ENCODE measurements at regions not wholly inside any gene's neighbourhood (a gene's known extent, or its start where the extent isn't known, plus 50 kb on each side); places are given as distances from the start of the nearest gene placed in this dataset.

GRCh38 chr6:144574796-144575195 lies 289.7 kb downstream of the UTRN start:
- Histone ChIP-seq H3K9ac (ENCODE audit: low read length) (no peak overlapping the region), H3K4me3 (ENCODE audit: low read depth in 1 of 2, low read length in 2 of 2) (no peak overlapping the region), H3K27me3 (ENCODE audit: control insufficient read depth in 1 of 2, insufficient read depth in 2 of 2, low read length in 2 of 2) (no peaks in the 10 kb centered on the region), H3K9me3 (ENCODE audit: low read length) (no peaks in the 10 kb centered on the region), H3K4me1 (ENCODE audit: insufficient read depth, low read length) (no peaks in the 10 kb centered on the region), H3K36me3 (ENCODE audit: insufficient read depth, low read length) (no peaks in the 10 kb centered on the region), H3K27ac (ENCODE audit: low read depth, low read length) (no peak overlapping the region)

DNA sequence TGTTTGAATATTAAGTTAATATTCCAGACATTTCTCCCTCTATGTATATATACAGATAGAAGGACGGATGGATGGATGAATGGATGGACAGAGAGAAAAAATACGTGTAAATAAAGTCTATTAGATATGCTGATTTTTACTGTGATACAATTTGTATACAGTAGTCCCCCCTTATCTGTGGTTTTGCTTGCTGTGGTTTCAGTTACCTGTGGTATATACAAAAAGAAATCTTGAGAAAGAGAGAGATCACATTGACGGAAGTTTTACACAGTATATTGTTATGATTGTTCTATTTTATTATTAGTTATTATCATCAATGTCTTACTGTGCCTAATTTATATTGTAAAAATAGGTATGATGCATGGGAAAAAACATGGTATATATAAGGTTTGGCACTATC lies 290.2 kb downstream of the UTRN start:
- H3K9me3 ChIP-seq (ENCODE audit: low read length): no peaks in the 10 kb centered on the region
- no peak overlapping the region for H3K4me3 ChIP-seq (ENCODE audit: low read depth in 1 of 2, low read length in 2 of 2)
- H3K9ac ChIP-seq (ENCODE audit: low read length): no peak overlapping the region
- H3K4me1 ChIP-seq (ENCODE audit: insufficient read depth, low read length): peaks cover 2% of the 10 kb centered on the region
- H3K27ac ChIP-seq (ENCODE audit: low read depth, low read length): no peak overlapping the region
- no peaks in the 10 kb centered on the region for H3K27me3 ChIP-seq (ENCODE audit: control insufficient read depth in 1 of 2, insufficient read depth in 2 of 2, low read length in 2 of 2)
- no peaks in the 10 kb centered on the region for H3K36me3 ChIP-seq (ENCODE audit: insufficient read depth, low read length)

DNA sequence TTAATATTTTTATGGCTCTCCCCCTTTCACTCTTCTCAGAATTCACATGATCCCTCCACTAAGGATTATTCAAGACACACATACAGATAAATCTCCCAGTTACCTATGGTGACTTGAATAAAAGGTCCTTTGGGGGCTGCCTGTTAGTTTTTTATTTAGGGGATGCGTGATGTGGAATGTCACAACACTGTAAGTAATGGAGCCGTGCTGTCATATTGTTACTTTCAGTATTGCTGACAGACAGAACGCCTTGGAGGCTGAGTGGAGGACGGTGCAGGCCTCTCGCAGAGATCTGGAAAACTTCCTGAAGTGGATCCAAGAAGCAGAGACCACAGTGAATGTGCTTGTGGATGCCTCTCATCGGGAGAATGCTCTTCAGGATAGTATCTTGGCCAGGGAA lies 291.7 kb downstream of the UTRN start:
- Histone ChIP-seq H3K27me3 (ENCODE audit: control insufficient read depth in 1 of 2, insufficient read depth in 2 of 2, low read length in 2 of 2) (no peaks in the 10 kb centered on the region), H3K27ac (ENCODE audit: low read depth, low read length) (no peak overlapping the region), H3K4me1 (ENCODE audit: insufficient read depth, low read length) (peaks cover 10% of the 10 kb centered on the region), H3K36me3 (ENCODE audit: insufficient read depth, low read length) (no peaks in the 10 kb centered on the region), H3K9me3 (ENCODE audit: low read length) (no peaks in the 10 kb centered on the region), H3K4me3 (ENCODE audit: low read depth in 1 of 2, low read length in 2 of 2) (no peak overlapping the region), H3K9ac (ENCODE audit: low read length) (no peak overlapping the region)

DNA sequence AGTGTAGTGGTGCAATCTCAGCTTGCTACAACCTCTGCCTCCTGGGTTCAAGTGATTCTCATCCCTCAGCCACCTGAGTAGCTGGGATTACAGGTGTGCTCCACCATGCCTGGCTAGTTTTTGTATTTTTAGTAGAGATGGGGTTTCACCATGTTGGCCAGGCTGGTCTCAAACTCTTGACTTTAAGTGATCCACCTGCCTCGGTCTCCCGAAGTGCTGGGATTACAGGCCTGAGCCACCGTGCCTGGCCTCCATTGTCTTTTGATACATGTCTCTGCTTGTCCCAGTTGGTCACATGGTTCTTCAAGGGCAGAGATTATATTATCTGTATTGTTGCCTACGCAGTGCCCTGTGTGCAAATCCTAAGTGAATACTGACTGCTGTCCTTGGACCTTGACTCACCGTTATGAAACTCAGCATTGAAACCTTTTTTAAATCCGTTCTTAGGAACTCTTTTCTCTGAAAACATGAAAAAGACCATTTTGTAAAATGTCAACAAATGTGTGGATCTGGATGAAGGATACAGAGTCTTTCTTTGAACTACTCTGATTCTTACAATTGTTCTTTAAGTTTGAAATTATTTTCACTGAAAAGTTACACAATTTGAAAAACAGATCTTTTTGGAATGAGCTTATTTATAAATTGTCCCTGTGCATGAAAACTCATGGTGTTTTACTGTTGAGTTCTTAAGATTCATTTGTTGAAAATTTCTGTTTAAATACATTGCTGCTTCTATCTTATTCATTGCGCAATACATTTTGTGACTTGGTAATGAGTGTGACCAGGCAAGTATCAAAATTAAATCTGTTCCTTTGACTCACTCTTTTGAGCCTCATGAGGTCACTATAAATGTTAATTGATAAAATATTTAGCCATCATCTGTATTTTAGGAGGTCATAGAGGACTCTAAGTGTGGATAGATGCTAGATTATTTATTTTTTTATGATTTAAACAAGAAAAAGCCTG lies 293.5 kb downstream of the UTRN start:
- peaks cover 24% of the 10 kb centered on the region for H3K4me1 ChIP-seq (ENCODE audit: insufficient read depth, low read length)
- no peaks in the 10 kb centered on the region for H3K9me3 ChIP-seq (ENCODE audit: low read length)
- no peak overlapping the region for H3K9ac ChIP-seq (ENCODE audit: low read length)
- no peak overlapping the region for H3K4me3 ChIP-seq (ENCODE audit: low read depth in 1 of 2, low read length in 2 of 2)
- H3K27me3 ChIP-seq (ENCODE audit: control insufficient read depth in 1 of 2, insufficient read depth in 2 of 2, low read length in 2 of 2): no peaks in the 10 kb centered on the region
- H3K36me3 ChIP-seq (ENCODE audit: insufficient read depth, low read length): no peaks in the 10 kb centered on the region
- no peak overlapping the region for H3K27ac ChIP-seq (ENCODE audit: low read depth, low read length)

DNA sequence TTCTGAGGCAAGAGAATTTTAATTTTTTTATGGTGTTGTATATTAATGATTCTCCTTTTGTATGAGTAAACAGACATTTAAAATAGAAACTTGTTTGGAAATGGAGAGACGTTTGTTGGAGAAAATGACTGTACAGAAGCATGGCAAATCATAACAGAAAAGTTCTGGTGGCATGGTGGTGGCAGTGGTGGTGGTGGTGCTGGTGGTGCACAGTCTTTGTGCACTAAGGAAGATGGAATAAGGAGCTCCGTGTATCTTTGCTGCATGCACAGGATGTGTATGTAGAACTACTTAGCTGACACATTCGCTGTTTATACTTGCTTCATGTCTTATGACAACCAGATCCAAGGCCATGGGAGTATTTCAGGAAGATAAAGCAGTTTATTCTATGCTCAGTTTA lies 294.9 kb downstream of the UTRN start:
- H3K27me3 ChIP-seq (ENCODE audit: control insufficient read depth in 1 of 2, insufficient read depth in 2 of 2, low read length in 2 of 2): no peaks in the 10 kb centered on the region
- H3K4me1 ChIP-seq (ENCODE audit: insufficient read depth, low read length): peaks cover 24% of the 10 kb centered on the region
- H3K9ac ChIP-seq (ENCODE audit: low read length): no peak overlapping the region
- H3K4me3 ChIP-seq (ENCODE audit: low read depth in 1 of 2, low read length in 2 of 2): no peak overlapping the region
- no peak overlapping the region for H3K27ac ChIP-seq (ENCODE audit: low read depth, low read length)
- no peaks in the 10 kb centered on the region for H3K36me3 ChIP-seq (ENCODE audit: insufficient read depth, low read length)
- H3K9me3 ChIP-seq (ENCODE audit: low read length): no peaks in the 10 kb centered on the region

DNA sequence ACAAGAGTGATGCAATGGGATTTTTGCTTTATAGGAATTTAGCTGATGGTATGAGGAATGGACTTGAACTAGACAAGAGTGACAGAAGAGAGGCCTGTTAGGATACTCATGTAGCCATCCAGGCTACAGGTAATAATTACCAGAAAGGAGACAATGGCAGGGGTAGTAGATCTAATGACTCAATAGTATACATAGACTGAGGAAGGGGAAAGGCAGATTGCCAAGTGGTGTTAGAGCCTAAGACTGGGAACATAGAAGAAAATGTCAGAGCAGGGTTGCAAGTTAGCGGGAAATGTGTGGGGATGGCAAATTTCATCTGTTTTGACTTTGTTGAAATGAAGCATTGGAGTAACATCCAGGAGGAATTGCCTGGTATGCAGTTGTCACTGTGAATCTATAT lies 295.6 kb downstream of the UTRN start:
- H3K9ac ChIP-seq (ENCODE audit: low read length): no peak overlapping the region
- H3K27me3 ChIP-seq (ENCODE audit: control insufficient read depth in 1 of 2, insufficient read depth in 2 of 2, low read length in 2 of 2): no peaks in the 10 kb centered on the region
- no peak overlapping the region for H3K27ac ChIP-seq (ENCODE audit: low read depth, low read length)
- H3K4me1 ChIP-seq (ENCODE audit: insufficient read depth, low read length): peaks cover 25% of the 10 kb centered on the region
- no peaks in the 10 kb centered on the region for H3K9me3 ChIP-seq (ENCODE audit: low read length)
- no peaks in the 10 kb centered on the region for H3K36me3 ChIP-seq (ENCODE audit: insufficient read depth, low read length)
- no peak overlapping the region for H3K4me3 ChIP-seq (ENCODE audit: low read depth in 1 of 2, low read length in 2 of 2)

GRCh38 chr6:144581812-144582537 lies 296.8 kb downstream of the UTRN start:
- H3K27ac ChIP-seq (ENCODE audit: low read depth, low read length): no peak overlapping the region
- no peaks in the 10 kb centered on the region for H3K9me3 ChIP-seq (ENCODE audit: low read length)
- H3K4me1 ChIP-seq (ENCODE audit: insufficient read depth, low read length): peaks cover 30% of the 10 kb centered on the region
- no peak overlapping the region for H3K4me3 ChIP-seq (ENCODE audit: low read depth in 1 of 2, low read length in 2 of 2)
- no peak overlapping the region for H3K9ac ChIP-seq (ENCODE audit: low read length)
- no peaks in the 10 kb centered on the region for H3K36me3 ChIP-seq (ENCODE audit: insufficient read depth, low read length)
- H3K27me3 ChIP-seq (ENCODE audit: control insufficient read depth in 1 of 2, insufficient read depth in 2 of 2, low read length in 2 of 2): no peaks in the 10 kb centered on the region

DNA sequence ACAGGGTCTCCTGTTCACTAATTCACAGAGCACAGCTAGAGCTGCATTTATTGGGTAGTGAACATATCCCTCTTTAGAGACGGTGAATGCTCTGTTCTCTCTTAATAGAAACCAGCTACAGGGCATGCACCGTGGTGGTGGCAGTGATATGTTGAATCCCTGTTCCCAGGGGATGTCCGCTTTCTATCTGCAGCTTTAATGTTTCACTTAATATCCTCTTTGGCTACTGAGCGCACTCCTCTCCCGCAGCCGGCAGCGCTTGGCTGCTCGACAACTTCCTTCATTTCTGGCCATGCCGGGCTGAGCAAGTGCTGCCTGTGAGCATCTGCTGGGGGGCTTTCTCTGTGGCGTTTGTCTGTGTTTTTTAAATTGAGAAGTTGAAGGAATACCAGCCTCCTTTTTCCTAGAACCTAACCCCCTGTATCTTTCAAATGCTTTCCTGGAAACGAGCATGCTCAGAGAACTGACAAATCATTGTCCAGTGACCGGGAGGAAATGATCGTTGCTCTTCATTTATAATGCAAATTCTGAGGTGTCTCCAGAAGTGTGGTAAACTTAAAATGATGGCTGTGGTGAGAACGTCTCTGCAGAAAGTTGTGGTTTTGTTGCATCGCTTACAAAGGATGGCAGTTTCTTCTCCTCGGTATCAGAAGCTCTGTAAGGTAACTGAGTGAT lies 297.9 kb downstream of the UTRN start:
- H3K27ac ChIP-seq (ENCODE audit: low read depth, low read length): no peak overlapping the region

GRCh38 chr6:144583614-144583954 lies 298.4 kb downstream of the UTRN start:
- Histone ChIP-seq H3K36me3 (ENCODE audit: insufficient read depth, low read length) (no peaks in the 10 kb centered on the region), H3K4me3 (ENCODE audit: low read depth in 1 of 2, low read length in 2 of 2) (peak overlapping the region; percentile 38 to 47), H3K27me3 (ENCODE audit: control insufficient read depth in 1 of 2, insufficient read depth in 2 of 2, low read length in 2 of 2) (no peaks in the 10 kb centered on the region), H3K27ac (ENCODE audit: low read depth, low read length) (no peak overlapping the region), H3K4me1 (ENCODE audit: insufficient read depth, low read length) (peaks cover 30% of the 10 kb centered on the region), H3K9ac (ENCODE audit: low read length) (peak overlapping the region; percentile 5), H3K9me3 (ENCODE audit: low read length) (no peaks in the 10 kb centered on the region)

More for the DNA sequence above, 297.9 kb downstream of the UTRN start:
- H3K27me3 ChIP-seq (ENCODE audit: control insufficient read depth in 1 of 2, insufficient read depth in 2 of 2, low read length in 2 of 2): no peaks in the 10 kb centered on the region
- H3K9ac ChIP-seq (ENCODE audit: low read length): peak overlapping the region; percentile 5
- H3K4me1 ChIP-seq (ENCODE audit: insufficient read depth, low read length): peaks cover 30% of the 10 kb centered on the region
- peak overlapping the region; percentile 38 to 47 for H3K4me3 ChIP-seq (ENCODE audit: low read depth in 1 of 2, low read length in 2 of 2)
- no peaks in the 10 kb centered on the region for H3K9me3 ChIP-seq (ENCODE audit: low read length)
- no peaks in the 10 kb centered on the region for H3K36me3 ChIP-seq (ENCODE audit: insufficient read depth, low read length)

- Histone ChIP-seq H3K9me3 (ENCODE audit: low read length) (no peaks in the 10 kb centered on the region), H3K9ac (ENCODE audit: low read length) (no peak overlapping the region), H3K27ac (ENCODE audit: low read depth, low read length) (no peak overlapping the region), H3K36me3 (ENCODE audit: insufficient read depth, low read length) (no peaks in the 10 kb centered on the region), H3K4me3 (ENCODE audit: low read depth in 1 of 2, low read length in 2 of 2) (no peak overlapping the region), H3K27me3 (ENCODE audit: control insufficient read depth in 1 of 2, insufficient read depth in 2 of 2, low read length in 2 of 2) (no peaks in the 10 kb centered on the region), H3K4me1 (ENCODE audit: insufficient read depth, low read length) (peaks cover 28% of the 10 kb centered on the region)
Observed at GRCh38 chr6:144585217-144585814, 300.2 kb downstream of the UTRN start.

DNA sequence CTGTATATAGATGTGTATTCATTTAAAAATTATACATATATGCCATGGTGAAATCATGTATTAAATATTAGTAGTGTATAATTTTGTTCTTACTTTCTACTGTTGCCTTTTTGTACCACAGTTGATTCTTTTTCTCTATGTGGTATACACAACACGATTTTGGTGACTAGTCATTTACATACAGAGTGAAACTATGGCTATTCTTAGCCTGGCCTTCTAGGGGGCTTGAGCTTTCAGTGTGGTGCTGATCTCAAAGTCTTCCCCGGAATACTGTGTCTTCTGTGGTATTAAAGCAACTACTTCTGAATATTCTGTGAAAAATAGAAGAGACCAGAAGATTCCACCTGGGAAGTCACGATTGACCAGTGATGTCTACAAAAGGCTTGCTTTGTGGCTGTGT lies 301.9 kb downstream of the UTRN start:
- Histone ChIP-seq H3K9me3 (ENCODE audit: low read length) (no peaks in the 10 kb centered on the region), H3K4me1 (ENCODE audit: insufficient read depth, low read length) (peaks cover 18% of the 10 kb centered on the region), H3K9ac (ENCODE audit: low read length) (no peak overlapping the region), H3K36me3 (ENCODE audit: insufficient read depth, low read length) (no peaks in the 10 kb centered on the region), H3K27ac (ENCODE audit: low read depth, low read length) (no peak overlapping the region), H3K27me3 (ENCODE audit: control insufficient read depth in 1 of 2, insufficient read depth in 2 of 2, low read length in 2 of 2) (no peaks in the 10 kb centered on the region), H3K4me3 (ENCODE audit: low read depth in 1 of 2, low read length in 2 of 2) (no peak overlapping the region)
